ENCODE measurements at regions not wholly inside any gene's neighbourhood (a gene's known extent, or its start where the extent isn't known, plus 50 kb on each side); places are given as distances from the start of the nearest gene placed in this dataset.
"Not testable (repeated sequence)": the region's sequence is repeated elsewhere in the genome, so short reads cannot be mapped to it uniquely, and the experiment has no call there.

GRCh38 chr15:47077846-47078245 is 639.5 kb upstream of the SEMA6D start:
- not testable (repeated sequence) for H3K9me3 ChIP-seq (ENCODE audit: control insufficient read depth, insufficient read depth, low read length)

GRCh38 chr15:47095833-47096232 is 621.5 kb upstream of the SEMA6D start:
- Histone ChIP-seq H3K9ac (ENCODE audit: low read depth, low read length) (no peak overlapping the region), H3K9me3 (ENCODE audit: control insufficient read depth, insufficient read depth, low read length) (no peaks in the 10 kb centered on the region), H3K27me3 (ENCODE audit: control insufficient read depth, insufficient read depth, low read length) (no peaks in the 10 kb centered on the region), H3K36me3 (ENCODE audit: control insufficient read depth, insufficient read depth, low read length) (no peaks in the 10 kb centered on the region), H3K4me3 (ENCODE audit: low read depth, low read length) (no peak overlapping the region), H3K4me1 (ENCODE audit: control insufficient read depth, insufficient read depth, low read length) (no peaks in the 10 kb centered on the region), H3K27ac (ENCODE audit: low read depth, low read length) (no peak overlapping the region)

More at GRCh38 chr15:47077846-47078245, 639.5 kb upstream of the SEMA6D start:
- H3K9ac ChIP-seq (ENCODE audit: low read depth, low read length); H3K27ac ChIP-seq (ENCODE audit: low read depth, low read length); H3K27me3 ChIP-seq (ENCODE audit: control insufficient read depth, insufficient read depth, low read length); H3K36me3 ChIP-seq (ENCODE audit: control insufficient read depth, insufficient read depth, low read length); H3K4me1 ChIP-seq (ENCODE audit: control insufficient read depth, insufficient read depth, low read length); H3K4me3 ChIP-seq (ENCODE audit: low read depth, low read length): not testable (repeated sequence)

- not testable (repeated sequence) for H3K4me3 ChIP-seq (ENCODE audit: low read depth, low read length); H3K9me3 ChIP-seq (ENCODE audit: control insufficient read depth, insufficient read depth, low read length); H3K27me3 ChIP-seq (ENCODE audit: control insufficient read depth, insufficient read depth, low read length); H3K36me3 ChIP-seq (ENCODE audit: control insufficient read depth, insufficient read depth, low read length); H3K9ac ChIP-seq (ENCODE audit: low read depth, low read length); H3K27ac ChIP-seq (ENCODE audit: low read depth, low read length); H3K4me1 ChIP-seq (ENCODE audit: control insufficient read depth, insufficient read depth, low read length)
These were observed 618.8 kb upstream of the SEMA6D start for GRCh38 chr15:47098526-47098925.

GRCh38 chr15:47099801-47100200 is 617.5 kb upstream of the SEMA6D start:
- H3K9ac ChIP-seq (ENCODE audit: low read depth, low read length); H3K4me1 ChIP-seq (ENCODE audit: control insufficient read depth, insufficient read depth, low read length); H3K27me3 ChIP-seq (ENCODE audit: control insufficient read depth, insufficient read depth, low read length); H3K9me3 ChIP-seq (ENCODE audit: control insufficient read depth, insufficient read depth, low read length); H3K36me3 ChIP-seq (ENCODE audit: control insufficient read depth, insufficient read depth, low read length); H3K4me3 ChIP-seq (ENCODE audit: low read depth, low read length); H3K27ac ChIP-seq (ENCODE audit: low read depth, low read length): not testable (repeated sequence)

GRCh38 chr15:47108800-47109199 is 608.5 kb upstream of the SEMA6D start:
- not testable (repeated sequence) for H3K4me1 ChIP-seq (ENCODE audit: control insufficient read depth, insufficient read depth, low read length); H3K4me3 ChIP-seq (ENCODE audit: low read depth, low read length); H3K27ac ChIP-seq (ENCODE audit: low read depth, low read length); H3K9me3 ChIP-seq (ENCODE audit: control insufficient read depth, insufficient read depth, low read length); H3K36me3 ChIP-seq (ENCODE audit: control insufficient read depth, insufficient read depth, low read length); H3K27me3 ChIP-seq (ENCODE audit: control insufficient read depth, insufficient read depth, low read length); H3K9ac ChIP-seq (ENCODE audit: low read depth, low read length)

- H3K9me3 ChIP-seq (ENCODE audit: control insufficient read depth, insufficient read depth, low read length) = peaks cover 7% of the 10 kb centered on the region; the same call in 1 of the 2 replicates
- no peaks in the 10 kb centered on the region for H3K4me1 ChIP-seq (ENCODE audit: control insufficient read depth, insufficient read depth, low read length)
- H3K27me3 ChIP-seq (ENCODE audit: control insufficient read depth, insufficient read depth, low read length) = no peaks in the 10 kb centered on the region
- H3K36me3 ChIP-seq (ENCODE audit: control insufficient read depth, insufficient read depth, low read length) = no peaks in the 10 kb centered on the region
- no peak overlapping the region for H3K9ac ChIP-seq (ENCODE audit: low read depth, low read length)
- H3K27ac ChIP-seq (ENCODE audit: low read depth, low read length) = no peak overlapping the region
- no peak overlapping the region for H3K4me3 ChIP-seq (ENCODE audit: low read depth, low read length)
These were observed 600.6 kb upstream of the SEMA6D start for GRCh38 chr15:47116698-47117097.

GRCh38 chr15:47119349-47119748 is 598.0 kb upstream of the SEMA6D start:
- no peak overlapping the region for H3K9ac ChIP-seq (ENCODE audit: low read depth, low read length)
- no peaks in the 10 kb centered on the region for H3K4me1 ChIP-seq (ENCODE audit: control insufficient read depth, insufficient read depth, low read length)
- no peaks in the 10 kb centered on the region for H3K36me3 ChIP-seq (ENCODE audit: control insufficient read depth, insufficient read depth, low read length)
- H3K27ac ChIP-seq (ENCODE audit: low read depth, low read length) = no peak overlapping the region
- H3K27me3 ChIP-seq (ENCODE audit: control insufficient read depth, insufficient read depth, low read length) = no peaks in the 10 kb centered on the region
- peaks cover 7% of the 10 kb centered on the region; the same call in 1 of the 2 replicates for H3K9me3 ChIP-seq (ENCODE audit: control insufficient read depth, insufficient read depth, low read length)
- no peak overlapping the region for H3K4me3 ChIP-seq (ENCODE audit: low read depth, low read length)

GRCh38 chr15:47124430-47125102 is 592.7 kb upstream of the SEMA6D start:
- Histone ChIP-seq H3K9me3 (ENCODE audit: control insufficient read depth, insufficient read depth, low read length) (peaks cover 7% of the 10 kb centered on the region; the same call in 1 of the 2 replicates), H3K27ac (ENCODE audit: low read depth, low read length) (no peak overlapping the region), H3K36me3 (ENCODE audit: control insufficient read depth, insufficient read depth, low read length) (no peaks in the 10 kb centered on the region), H3K27me3 (ENCODE audit: control insufficient read depth, insufficient read depth, low read length) (no peaks in the 10 kb centered on the region), H3K9ac (ENCODE audit: low read depth, low read length) (no peak overlapping the region), H3K4me3 (ENCODE audit: low read depth, low read length) (no peak overlapping the region), H3K4me1 (ENCODE audit: control insufficient read depth, insufficient read depth, low read length) (no peaks in the 10 kb centered on the region)

- Histone ChIP-seq H3K9ac (ENCODE audit: low read depth, low read length) (no peak overlapping the region), H3K27me3 (ENCODE audit: control insufficient read depth, insufficient read depth, low read length) (no peaks in the 10 kb centered on the region), H3K4me1 (ENCODE audit: control insufficient read depth, insufficient read depth, low read length) (no peaks in the 10 kb centered on the region), H3K27ac (ENCODE audit: low read depth, low read length) (no peak overlapping the region), H3K9me3 (ENCODE audit: control insufficient read depth, insufficient read depth, low read length) (peaks cover 8% of the 10 kb centered on the region), H3K4me3 (ENCODE audit: low read depth, low read length) (no peak overlapping the region), H3K36me3 (ENCODE audit: control insufficient read depth, insufficient read depth, low read length) (no peaks in the 10 kb centered on the region)
These were observed 588.3 kb upstream of the SEMA6D start for GRCh38 chr15:47129033-47129432.

GRCh38 chr15:47131450-47131849 is 585.9 kb upstream of the SEMA6D start:
- H3K9ac ChIP-seq (ENCODE audit: low read depth, low read length); H3K36me3 ChIP-seq (ENCODE audit: control insufficient read depth, insufficient read depth, low read length); H3K9me3 ChIP-seq (ENCODE audit: control insufficient read depth, insufficient read depth, low read length); H3K27me3 ChIP-seq (ENCODE audit: control insufficient read depth, insufficient read depth, low read length); H3K4me3 ChIP-seq (ENCODE audit: low read depth, low read length); H3K27ac ChIP-seq (ENCODE audit: low read depth, low read length); H3K4me1 ChIP-seq (ENCODE audit: control insufficient read depth, insufficient read depth, low read length): not testable (repeated sequence)

GRCh38 chr15:47135267-47135666 is 582.0 kb upstream of the SEMA6D start:
- H3K9ac ChIP-seq (ENCODE audit: low read depth, low read length) = no peak overlapping the region
- peaks cover 8% of the 10 kb centered on the region for H3K9me3 ChIP-seq (ENCODE audit: control insufficient read depth, insufficient read depth, low read length)
- H3K27me3 ChIP-seq (ENCODE audit: control insufficient read depth, insufficient read depth, low read length) = no peaks in the 10 kb centered on the region
- no peak overlapping the region for H3K27ac ChIP-seq (ENCODE audit: low read depth, low read length)
- no peaks in the 10 kb centered on the region for H3K4me1 ChIP-seq (ENCODE audit: control insufficient read depth, insufficient read depth, low read length)
- H3K4me3 ChIP-seq (ENCODE audit: low read depth, low read length) = no peak overlapping the region
- H3K36me3 ChIP-seq (ENCODE audit: control insufficient read depth, insufficient read depth, low read length) = no peaks in the 10 kb centered on the region
